K562 (cell line): ENCODE measurements at regions not wholly inside any gene's neighbourhood (a gene's known extent, or its start where the extent isn't known, plus 50 kb on each side); places are given as distances from the start of the nearest gene placed in this dataset.
A peak's percentile ranks its signal among the peaks of the same experiment; 100 is the strongest.

ENCODE experiments used
- ATAC-seq: fragments of 200-7000 bp; cut with Tn5 transposase; 3 replicates; pipeline ENCODE4 v1.9.1; 2020; ENCODE audit warnings: moderate library complexity
- BruUV-seq: library from RNA; stranded (reverse); fragments of 400-500 nt; replicated peaks from 2 replicates; lab custom pipeline; 2021; lab: Mats Ljungman, UMichigan
- CTCF ChIA-PET: fragments of 300-600 bp; formaldehyde crosslinking; extraction: SDS; loops from one replicate; lab custom pipeline; 2021; ENCODE audit warnings: low intra/inter-chr PET ratio; lab: Yijun Ruan, JAX
- POLR2A ChIA-PET: fragments of 300-600, 350-650 bp; sonication (Branson Sonifier 250); formaldehyde crosslinking; extraction: SDS; loops from one replicate; lab custom pipeline; 2021; ENCODE audit warnings: antibody characterized with exemption, inconsistent platforms; lab: Yijun Ruan, JAX
- DNase-seq, 4 experiments: peaks; one replicate each; pipeline versions ENCODE4 v3.0.0 to v3.0.0-alpha.2; 2011 to 2018; ENCODE audit warnings: low spot score in 3 of 4, mixed read lengths in 3 of 4; ENCODE audit errors: extremely low read depth in 1 of 4
- FAIRE-seq: peaks from 2 replicates; lab custom pipeline; 2011; peaks lifted over from hg19 to GRCh38; lab: Jason Lieb, UNC
- H2AFZ ChIP-seq: 2 replicates; pipeline ENCODE4 v1.6.0; 2011; ENCODE audit warnings: low read depth, low read length, control low read depth, inconsistent platforms
- H3K27ac ChIP-seq: fragments of 200-600 bp; 3 replicates; pipeline ENCODE4 v1.8.0; 2011; ENCODE audit warnings: low read depth, mild to moderate bottlenecking, control low read depth, inconsistent platforms, low read length, moderate library complexity, mixed read lengths; ENCODE audit errors: extremely low read depth
- H3K27me3 ChIP-seq, 2 experiments: fragments of 300-600 bp in 1 of 2; 2 replicates in 1 of 2; 3 replicates in 1 of 2; pipeline versions ENCODE4 v1.6.0 to v1.8.0; 2011; ENCODE audit warnings: inconsistent platforms in 2 of 2, low read length in 2 of 2, mild to moderate bottlenecking in 1 of 2, mixed read lengths in 1 of 2, moderate library complexity in 1 of 2; ENCODE audit not compliant: control insufficient read depth in 2 of 2, insufficient read depth in 2 of 2
- H3K36me3 ChIP-seq: fragments of 300-600 bp; 3 replicates; pipeline ENCODE4 v1.8.0; 2011; ENCODE audit warnings: mild to moderate bottlenecking, low read length, inconsistent platforms; ENCODE audit not compliant: control insufficient read depth, insufficient read depth
- H3K4me1 ChIP-seq, 2 experiments: fragments of 200-600 bp in 1 of 2; replicated peaks in 1 of 2; 2 replicates in 1 of 2; 3 replicates in 1 of 2; pipeline versions ENCODE4 v1.5.1 to v1.8.0; 2011; ENCODE audit warnings: inconsistent platforms in 2 of 2, low read length in 2 of 2, mild to moderate bottlenecking in 1 of 2, mixed read lengths in 1 of 2, moderate library complexity in 1 of 2; ENCODE audit not compliant: control insufficient read depth in 2 of 2, insufficient read depth in 2 of 2
- H3K4me2 ChIP-seq: 2 replicates; pipeline ENCODE4 v1.6.1; 2011; ENCODE audit warnings: low read length, control low read depth, inconsistent platforms, mixed read lengths; ENCODE audit not compliant: insufficient read depth
- H3K4me3 ChIP-seq: fragments of 200-600 bp; sonication (generic), shearing (Covaris generic); 2 replicates; pipeline ENCODE4 v1.5.1; 2016; ENCODE audit warnings: control low read depth, inconsistent platforms
- H3K79me2 ChIP-seq: fragments of 200-600 bp; 3 replicates; pipeline ENCODE4 v1.8.0; 2011; ENCODE audit warnings: low read length, inconsistent platforms; ENCODE audit not compliant: control insufficient read depth, insufficient read depth
- H3K9ac ChIP-seq, 2 experiments: 2 replicates each; pipeline versions ENCODE4 v1.6.0 to v1.6.1; 2011; ENCODE audit warnings: low read depth in 2 of 2, low read length in 2 of 2, control low read depth in 1 of 2, inconsistent platforms in 1 of 2, mild to moderate bottlenecking in 1 of 2, mixed read lengths in 1 of 2; ENCODE audit not compliant: insufficient read depth in 1 of 2
- H3K9me1 ChIP-seq: one replicate; pipeline ENCODE4 v1.6.0; 2011; ENCODE audit warnings: inconsistent platforms, mild to moderate bottlenecking, low read length, moderate library complexity; ENCODE audit not compliant: control insufficient read depth, insufficient read depth
- H3K9me3 ChIP-seq: replicated peaks from 2 replicates; pipeline ENCODE4 v1.5.1; 2011; ENCODE audit warnings: low read depth, low read length, inconsistent platforms; ENCODE audit not compliant: control insufficient read depth, insufficient read depth
- H4K20me1 ChIP-seq: replicated peaks from 2 replicates; pipeline ENCODE4 v1.6.1; 2011; ENCODE audit warnings: low read length, inconsistent platforms, mixed read lengths; ENCODE audit not compliant: control insufficient read depth, insufficient read depth
- CTCF ChIP-seq, 3 experiments: IDR thresholded peaks in 2 of 3; conservative IDR thresholded peaks in 1 of 3; 2 replicates each; pipeline ENCODE4 v1.5.1; 2011 to 2012; ENCODE audit warnings: low read length in 3 of 3, mild to moderate bottlenecking in 3 of 3, control low read depth in 2 of 3, improper control_type of control experiment in 1 of 3, inconsistent platforms in 1 of 3, low read depth in 1 of 3, mixed read lengths in 1 of 3, moderate library complexity in 1 of 3; ENCODE audit not compliant: insufficient read depth in 2 of 3
- ZBTB9 ChIP-seq: fragments of 450-650 bp; formaldehyde crosslinking; IDR thresholded peaks from 2 replicates; pipeline ENCODE4 v1.4.0; 2020; ENCODE audit warnings: mild to moderate bottlenecking, moderate library complexity
- WGBS: fragments of 100-300 bp; shearing (Covaris generic); methylation state at CpG from one replicate; pipeline ENCODE4 v1.1.6; 2016; ENCODE audit warnings: low coverage, mixed read lengths; ENCODE audit not compliant: insufficient coverage; ENCODE audit errors: missing lambda C conversion rate; 5-methylcytosine and 5-hydroxymethylcytosine counted together
- in situ Hi-C: fragments of 300-500 bp; cut with MboI; formaldehyde crosslinking; loops from 4 replicates; pipeline ENCODE4 v1.15.0; 2018; ENCODE audit warnings: inconsistent platforms, mixed read lengths
- intact Hi-C: fragments of 100-400 bp; cut with micrococcal nuclease; formaldehyde crosslinking; loops from 2 replicates; pipeline ENCODE4 v1.14.2; 2022

- BruUV-seq: no TSS peak
- Histone ChIP-seq H2AFZ (no peak overlapping the region), H3K4me3 (no peak overlapping the region), H3K79me2 (no peaks in the 10 kb centered on the region), H3K27me3 (peaks cover 21 to 44% of the 10 kb centered on the region in 2 experiments), H3K4me1 (no peaks in the 10 kb centered on the region), H3K9ac (no peak overlapping the region), H3K9me1 (no peaks in the 10 kb centered on the region), H3K36me3 (no peaks in the 10 kb centered on the region), H3K9me3 (no peaks in the 10 kb centered on the region), H3K4me2 (no peak overlapping the region), H3K27ac (no peak overlapping the region), H4K20me1 (peaks cover 6% of the 10 kb centered on the region; the same call in 1 of the 2 replicates)
- intact Hi-C loops (no loop called here), in situ Hi-C loops (no loop called here)
- DNase-seq (no peak), FAIRE-seq (no peak), ATAC-seq (peak; percentile 26; the same call in 1 of the 3 replicates)
- TF ChIP-seq ZBTB9 (CRISPR knock-in tag) (no peak), CTCF (IDR thresholded peaks at IDR 0.05 in 2 of 3, conservative IDR thresholded peaks at IDR 0.05 in 1 of 3; ENCODE audit: insufficient read depth in 2 of 3, low read depth in 1 of 3, low read length in 3 of 3) (peak in 1 of 3 experiments; percentile 4; a peak in 1 of 6 replicates)
- WGBS: 0% methylated on average over 3 of the region's 3 CpGs
- ChIA-PET CTCF (interaction anchor here (0.6 kb wide), 1 partner anchor 282 kb away, joined by 3 read pairs; no protein-coding TSS in a partner anchor), POLR2A (interaction anchor here (0.6 kb wide), 1 partner anchor 265 kb away, joined by 3 read pairs; no protein-coding TSS in a partner anchor)
Observed at GRCh38 chr1:47675047-47675675, 237.3 kb downstream of the FOXD2 start.
